ENCODE measurements at regions not wholly inside any gene's neighbourhood (a gene's known extent, or its start where the extent isn't known, plus 50 kb on each side); places are given as distances from the start of the nearest gene placed in this dataset.
"Not testable (repeated sequence)": the region's sequence is repeated elsewhere in the genome, so short reads cannot be mapped to it uniquely, and the experiment has no call there.

DNA sequence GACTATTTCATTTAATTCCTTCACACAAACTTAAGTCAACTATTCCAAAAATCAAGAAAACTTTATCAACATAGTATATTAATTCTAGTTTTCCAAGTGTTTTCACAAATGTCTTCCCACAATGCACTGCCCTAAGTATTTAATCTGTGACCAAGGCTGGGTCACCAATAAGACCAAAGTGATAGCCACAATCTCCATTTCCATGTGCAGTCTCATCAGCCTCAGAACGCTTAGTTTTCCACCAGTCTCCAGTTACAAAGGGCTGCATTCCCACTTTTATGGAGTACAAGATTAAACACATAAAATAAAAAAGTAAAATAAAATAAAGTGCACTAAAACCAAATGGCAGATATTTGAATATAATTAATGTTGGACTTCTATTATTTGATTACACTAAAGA is 371.6 kb upstream of the CCNH start:
- no peak for DNase-seq

DNA sequence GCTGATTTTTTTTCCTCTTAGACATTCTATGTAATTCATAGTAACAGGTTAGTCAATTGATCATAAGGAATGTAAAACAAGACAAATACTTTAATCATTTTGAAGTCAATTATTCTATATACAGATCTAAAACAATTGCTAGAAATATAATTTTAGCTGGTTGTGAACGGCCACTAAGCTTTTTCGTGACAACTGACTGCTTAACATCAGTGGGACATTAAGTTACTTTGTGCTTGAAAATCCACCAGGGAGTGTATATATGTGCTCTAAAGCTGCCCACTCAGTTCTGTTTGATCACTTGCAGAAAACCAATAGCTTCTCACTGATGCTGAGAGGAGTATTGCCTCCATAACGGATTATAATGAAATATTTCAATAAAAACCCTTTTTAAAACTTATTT is 370.2 kb upstream of the CCNH start:
- no peak for DNase-seq

- DNase-seq, result no peak
Measured at GRCh38 chr5:87781976-87782375, 369.2 kb upstream of the CCNH start.

DNA sequence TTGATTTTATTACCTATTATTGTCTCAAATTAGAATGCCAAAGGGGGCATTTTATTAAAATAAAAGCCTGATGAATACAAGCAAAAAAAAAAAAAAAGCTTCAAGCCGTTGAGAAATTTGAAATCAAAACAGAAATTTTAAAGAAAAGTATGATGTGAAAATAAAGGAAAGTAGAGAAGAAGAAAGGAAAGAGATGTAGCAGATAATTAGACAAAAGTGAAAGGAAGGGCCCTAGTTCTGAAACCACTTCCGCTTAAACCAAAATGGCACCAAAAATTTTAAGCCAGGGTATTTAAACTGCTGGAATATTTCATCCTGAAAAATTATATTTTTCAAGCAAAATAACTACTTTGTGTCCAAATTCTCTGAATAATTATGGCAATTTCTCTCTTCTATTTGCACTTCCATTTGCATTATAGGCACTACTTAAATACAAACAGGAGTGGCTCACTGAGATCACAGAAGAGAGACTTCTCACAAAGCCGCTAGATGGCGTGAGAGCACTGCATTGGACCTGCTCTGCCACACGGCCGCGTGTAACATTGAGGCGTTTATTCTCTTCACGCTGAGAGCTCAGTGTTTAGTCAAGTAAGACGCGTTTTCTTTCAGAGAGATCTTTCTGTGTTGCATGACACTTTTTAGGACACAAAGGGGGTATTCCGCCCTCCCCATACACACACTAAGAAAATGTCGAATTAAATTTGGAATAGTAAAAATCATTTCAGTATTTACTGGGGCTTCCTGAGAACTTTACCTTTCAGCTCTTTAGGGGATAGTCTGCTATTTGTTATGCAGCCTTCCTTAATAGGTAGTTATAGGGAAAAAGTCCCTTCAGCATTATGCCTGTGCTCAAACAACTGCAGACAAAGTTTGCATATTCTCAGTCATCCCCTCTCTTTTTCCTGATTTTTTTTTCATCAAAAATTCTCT is 368.4 kb upstream of the CCNH start:
- peak; percentile 80 for DNase-seq

DNA sequence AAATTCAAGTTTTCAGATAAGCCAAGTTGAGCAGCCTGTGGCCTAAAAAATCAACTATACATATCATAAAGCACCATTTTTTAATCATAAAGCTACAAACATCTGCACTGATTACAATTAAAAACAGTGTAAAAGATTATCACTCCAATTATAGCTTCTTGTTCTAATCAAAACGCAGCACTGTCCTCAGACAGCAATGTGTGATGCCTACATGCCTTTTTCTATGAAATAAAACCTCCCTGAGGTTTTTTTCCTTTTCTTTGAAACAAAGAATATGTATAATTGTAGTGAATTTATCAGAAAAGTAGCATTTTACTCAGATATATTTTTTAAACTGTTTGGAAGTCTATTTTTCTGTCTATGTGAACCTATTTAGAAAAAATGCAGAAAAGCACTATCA is 366.1 kb upstream of the CCNH start:
- no peak for DNase-seq

- DNase-seq, result no peak
Measured at GRCh38 chr5:87777877-87778276, 365.1 kb upstream of the CCNH start.

- DNase-seq, result no peak
Measured at GRCh38 chr5:87776785-87777184, 364.1 kb upstream of the CCNH start.

DNA sequence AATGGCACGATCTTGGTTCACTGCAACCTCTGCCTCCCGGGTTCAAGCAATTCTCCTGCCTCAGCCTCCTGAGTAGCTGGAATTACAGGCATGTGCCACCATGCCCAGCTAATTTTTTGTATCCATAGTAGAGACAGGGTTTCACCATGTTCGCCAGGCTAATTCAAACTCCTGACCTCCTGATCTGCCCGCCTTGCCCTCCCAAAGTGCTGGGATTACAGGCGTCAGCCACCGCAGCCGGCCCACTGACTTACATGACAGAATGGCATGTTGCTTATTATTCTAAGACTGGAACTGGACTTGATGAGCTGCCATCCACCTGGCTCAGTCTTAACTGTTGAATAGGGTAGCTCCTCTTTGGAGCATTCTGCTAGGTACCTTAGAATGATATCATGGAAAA is 363.6 kb upstream of the CCNH start:
- DNase-seq, result not testable (repeated sequence)

GRCh38 chr5:87775228-87775627 is 362.5 kb upstream of the CCNH start:
- no peak for DNase-seq

DNA sequence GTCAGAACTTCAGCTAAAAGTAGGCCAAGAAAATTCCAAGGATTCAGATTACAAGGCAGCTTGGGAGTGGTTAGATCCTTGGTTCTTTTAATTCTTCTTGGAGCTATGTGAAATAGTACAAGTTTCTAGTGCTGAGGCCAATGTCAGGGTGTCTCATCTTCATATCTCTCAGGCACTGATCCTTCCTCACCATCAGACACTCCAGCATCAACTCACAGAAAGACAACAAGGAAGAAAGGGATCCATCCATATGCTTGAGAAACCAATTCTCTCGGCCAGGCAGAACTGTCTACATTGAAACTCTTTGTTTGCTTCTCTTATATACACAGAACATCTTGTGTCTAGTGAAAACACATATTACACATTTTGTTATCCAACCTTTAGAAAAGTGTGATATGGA is 362.1 kb upstream of the CCNH start:
- no peak for DNase-seq

DNA sequence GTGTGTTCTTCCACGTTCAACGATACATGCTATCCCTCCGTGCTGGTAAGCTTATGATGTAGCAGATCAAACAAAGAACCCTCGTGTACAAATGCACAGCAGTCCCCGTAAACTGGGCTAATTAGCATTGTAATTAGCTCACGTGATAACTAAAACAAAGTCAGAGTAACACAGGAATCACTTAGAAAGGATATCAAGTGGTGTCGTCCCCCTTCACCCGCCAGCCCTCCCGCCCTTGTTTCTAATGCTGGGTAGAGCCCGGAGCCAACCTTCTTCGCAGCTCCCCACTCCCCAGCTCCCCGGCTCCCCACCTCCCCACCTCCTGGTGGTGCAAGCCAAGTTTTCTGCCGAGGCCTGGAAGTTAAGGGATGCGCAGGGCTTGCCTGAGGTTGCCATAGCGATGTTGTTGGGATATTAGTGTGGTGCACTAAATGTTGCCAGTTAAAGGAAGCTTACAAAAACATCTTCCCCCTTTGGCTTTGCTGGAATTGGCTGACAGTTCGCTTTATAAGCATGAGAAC is 357.9 kb upstream of the CCNH start:
- DNase-seq, result no peak

- no peak for DNase-seq
Measured at GRCh38 chr5:87770016-87770570, 357.4 kb upstream of the CCNH start.

GRCh38 chr5:87769157-87769556 is 356.4 kb upstream of the CCNH start:
- no peak for DNase-seq

DNA sequence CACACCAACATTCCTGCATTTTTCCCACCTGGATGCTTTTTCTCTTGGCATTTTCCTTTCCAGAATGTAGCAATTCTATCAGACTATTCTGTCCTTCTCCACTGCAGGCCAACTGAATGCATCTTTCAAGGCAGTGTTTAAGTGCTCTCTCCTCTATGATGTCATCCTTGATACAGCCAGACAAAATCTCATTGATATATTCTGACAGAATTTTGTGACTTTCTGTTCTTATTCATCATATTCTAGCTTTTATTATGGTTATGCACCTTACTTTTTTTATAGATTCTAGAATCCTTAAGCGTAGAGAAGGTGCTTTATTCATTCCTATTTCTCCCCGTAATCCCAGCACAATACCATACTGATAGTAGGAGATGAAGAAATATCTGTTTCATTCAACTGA is 355.5 kb upstream of the CCNH start:
- no peak for DNase-seq

GRCh38 chr5:87765009-87765408 is 352.3 kb upstream of the CCNH start:
- no peak for DNase-seq

- no peak for DNase-seq
Measured at GRCh38 chr5:87762631-87763030, 349.9 kb upstream of the CCNH start.

- no peak for DNase-seq
Measured at GRCh38 chr5:87756951-87757350, 344.2 kb upstream of the CCNH start.

GRCh38 chr5:87755360-87755759 is 342.6 kb upstream of the CCNH start:
- DNase-seq, result no peak

DNA sequence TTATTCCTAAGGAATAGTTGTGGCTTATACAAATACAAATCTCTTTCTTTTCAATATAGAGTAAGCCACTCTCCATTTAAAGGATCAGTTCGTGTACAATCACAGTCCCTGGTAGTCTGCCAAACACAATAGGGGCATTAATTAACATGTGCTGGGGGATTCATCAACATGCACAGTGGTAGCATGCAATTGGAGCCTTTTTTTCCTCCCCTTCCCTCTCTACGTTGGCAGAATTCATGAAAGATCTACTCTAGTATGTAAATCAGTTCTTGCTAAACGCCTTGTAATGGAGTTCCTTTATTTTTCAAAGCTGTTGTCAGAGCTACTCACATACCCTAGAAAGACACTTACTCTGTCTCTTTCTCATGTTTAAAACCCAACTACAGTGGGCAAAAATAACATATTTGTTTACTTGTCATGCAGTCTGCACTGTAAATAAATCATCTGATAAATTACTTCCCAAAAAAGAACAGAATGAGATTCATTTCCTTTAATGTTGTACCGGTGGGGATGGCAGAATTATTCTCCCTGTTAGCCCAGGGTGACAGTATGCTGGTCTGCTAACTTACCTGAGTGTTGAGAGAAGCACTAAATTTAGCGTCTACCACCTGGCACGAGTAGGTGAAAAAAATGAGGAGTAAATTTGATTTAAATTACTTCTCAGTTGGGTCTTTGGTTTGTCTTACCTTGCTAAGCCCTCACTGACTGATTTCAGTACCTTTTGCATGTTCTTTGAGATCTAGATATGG is 341.5 kb upstream of the CCNH start:
- DNase-seq, result peak; percentile 7

DNA sequence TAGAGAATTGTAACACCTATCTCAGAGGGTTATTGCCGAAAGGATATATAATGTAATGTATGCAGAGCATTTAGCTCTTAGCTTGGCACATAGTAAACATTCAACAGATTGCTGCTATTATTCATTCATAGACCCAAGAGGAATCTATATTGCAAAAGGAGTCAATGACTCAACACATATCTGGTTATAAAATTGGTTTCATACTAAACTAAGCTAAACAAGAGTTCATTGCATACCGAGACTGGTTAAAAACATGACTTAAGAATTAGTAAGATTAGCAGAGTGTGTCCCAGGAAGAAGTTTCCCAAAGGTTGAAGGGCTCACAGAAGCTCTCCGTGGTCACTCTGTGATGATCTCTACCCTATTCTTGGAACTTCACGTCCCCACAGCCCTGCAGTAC is 339.6 kb upstream of the CCNH start:
- DNase-seq, result no peak

DNA sequence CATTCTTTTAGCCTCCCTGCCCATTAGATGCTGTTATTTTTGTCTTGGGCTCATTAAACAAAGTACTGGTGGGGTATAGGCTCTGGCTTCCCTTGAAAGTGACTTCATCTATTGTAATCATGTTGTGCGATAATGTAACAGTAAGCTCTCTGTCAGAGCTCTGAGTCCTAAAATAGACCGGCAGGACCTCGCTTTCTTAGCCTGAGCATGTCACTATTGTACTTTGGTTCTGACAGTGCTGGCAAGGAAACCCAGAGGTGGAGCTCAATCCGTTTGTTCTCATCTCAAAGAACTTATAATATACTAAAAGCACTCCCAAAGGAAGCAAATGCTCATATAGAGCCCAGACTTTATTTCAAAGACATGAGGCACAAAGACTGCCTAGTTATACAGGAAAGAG is 339.1 kb upstream of the CCNH start:
- DNase-seq, result no peak

DNA sequence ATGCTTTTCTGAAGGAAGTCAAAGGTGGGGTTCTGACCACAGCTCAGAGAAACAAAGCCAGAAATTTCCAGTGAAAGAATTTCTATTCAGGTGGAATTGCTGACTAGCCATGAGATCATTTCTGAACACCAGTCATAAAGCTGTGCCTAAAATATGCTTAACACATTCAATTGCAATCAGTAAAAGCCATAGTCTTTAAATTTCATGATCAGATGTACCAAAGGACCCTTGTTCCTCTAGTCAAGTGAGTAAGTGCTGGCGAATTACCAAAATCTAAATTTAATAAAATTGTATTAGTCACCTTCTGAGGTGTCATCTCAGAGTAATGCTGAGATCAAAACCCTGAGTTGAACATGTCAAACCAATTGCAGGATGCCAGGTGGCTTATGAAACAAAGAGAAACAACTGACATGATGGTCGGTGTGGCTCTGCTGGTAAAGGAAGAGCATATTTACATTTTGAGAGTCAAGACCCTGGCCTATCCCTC is 334.2 kb upstream of the CCNH start:
- no peak for DNase-seq

- no peak for DNase-seq
Measured at GRCh38 chr5:87746341-87746740, 333.6 kb upstream of the CCNH start.

GRCh38 chr5:87741881-87742280 is 329.2 kb upstream of the CCNH start:
- no peak for DNase-seq

Data from NCI-H1436 (cell line).